GM12891 (cell line): ENCODE measurements at regions not wholly inside any gene's neighbourhood (a gene's known extent, or its start where the extent isn't known, plus 50 kb on each side); places are given as distances from the start of the nearest gene placed in this dataset.

ENCODE experiments used
- DNase-seq: peaks from one replicate; pipeline ENCODE4 v3.0.0; 2011; ENCODE audit warnings: low spot score; ENCODE audit not compliant: insufficient read length
- FAIRE-seq: peaks from 2 replicates; lab custom pipeline; 2011; peaks lifted over from hg19 to GRCh38; lab: Jason Lieb, UNC
- PAX5 ChIP-seq: IDR thresholded peaks from 2 replicates; pipeline ENCODE4 v1.6.1; 2011; ENCODE audit warnings: low read length, moderate library complexity, mild to moderate bottlenecking; ENCODE audit not compliant: insufficient read depth, severe bottlenecking
- POLR2A ChIP-seq: IDR thresholded peaks from 2 replicates; pipeline ENCODE4 v1.6.1; 2011; ENCODE audit warnings: low read depth, low read length, control low read depth
- POLR2AphosphoS5 ChIP-seq: IDR thresholded peaks from 2 replicates; pipeline ENCODE4 v1.6.1; 2011; ENCODE audit warnings: low read depth, low read length, control low read depth
- POU2F2 ChIP-seq: IDR thresholded peaks from 2 replicates; pipeline ENCODE4 v1.6.1; 2011; ENCODE audit warnings: low read depth, mild to moderate bottlenecking, control low read depth, low read length, moderate library complexity
- SPI1 ChIP-seq: IDR thresholded peaks from 2 replicates; pipeline ENCODE4 v1.6.1; 2011; ENCODE audit warnings: low read depth, low read length, control low read depth
- TAF1 ChIP-seq: IDR thresholded peaks from 2 replicates; pipeline ENCODE4 v1.6.1; 2011; ENCODE audit warnings: low read depth, low read length, control low read depth

GRCh38 chr12:93960521-93960920 is 187.9 kb upstream of the PLXNC1 start:
- DNase-seq (no peak), FAIRE-seq (no peak)
- TF ChIP-seq SPI1: no peak

DNA sequence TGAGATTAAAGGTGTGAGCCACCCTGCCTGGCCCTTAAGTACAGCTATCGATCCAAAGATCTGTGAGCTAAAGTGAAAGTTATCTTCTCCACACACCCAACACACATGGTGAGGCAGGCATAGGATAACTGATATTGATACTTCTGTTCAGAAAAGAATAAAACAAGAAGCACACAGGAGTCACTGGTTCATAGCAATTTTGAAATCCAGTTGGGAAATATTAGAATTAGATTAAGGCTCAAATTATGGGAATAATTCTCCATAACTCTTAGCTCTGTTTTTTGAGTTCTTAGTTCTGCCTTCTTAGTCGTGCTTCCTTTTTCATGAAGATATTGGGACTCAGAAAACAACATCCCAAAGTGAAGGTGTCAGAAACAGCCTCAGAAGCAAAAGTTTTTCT is 186.0 kb upstream of the PLXNC1 start:
- FAIRE-seq (no peak), DNase-seq (no peak)
- TF ChIP-seq POU2F2: no peak
- TF ChIP-seq PAX5: no peak
- TF ChIP-seq POLR2AphosphoS5: no peak
- no peak for TF ChIP-seq TAF1
- no peak for TF ChIP-seq SPI1
- TF ChIP-seq POLR2A: no peak

GRCh38 chr12:93964936-93965335 is 183.4 kb upstream of the PLXNC1 start:
- no peak for DNase-seq
- TF ChIP-seq PAX5 (no peak), POLR2A (no peak), POU2F2 (no peak), POLR2AphosphoS5 (no peak), SPI1 (no peak), TAF1 (no peak)
- FAIRE-seq: no peak

DNA sequence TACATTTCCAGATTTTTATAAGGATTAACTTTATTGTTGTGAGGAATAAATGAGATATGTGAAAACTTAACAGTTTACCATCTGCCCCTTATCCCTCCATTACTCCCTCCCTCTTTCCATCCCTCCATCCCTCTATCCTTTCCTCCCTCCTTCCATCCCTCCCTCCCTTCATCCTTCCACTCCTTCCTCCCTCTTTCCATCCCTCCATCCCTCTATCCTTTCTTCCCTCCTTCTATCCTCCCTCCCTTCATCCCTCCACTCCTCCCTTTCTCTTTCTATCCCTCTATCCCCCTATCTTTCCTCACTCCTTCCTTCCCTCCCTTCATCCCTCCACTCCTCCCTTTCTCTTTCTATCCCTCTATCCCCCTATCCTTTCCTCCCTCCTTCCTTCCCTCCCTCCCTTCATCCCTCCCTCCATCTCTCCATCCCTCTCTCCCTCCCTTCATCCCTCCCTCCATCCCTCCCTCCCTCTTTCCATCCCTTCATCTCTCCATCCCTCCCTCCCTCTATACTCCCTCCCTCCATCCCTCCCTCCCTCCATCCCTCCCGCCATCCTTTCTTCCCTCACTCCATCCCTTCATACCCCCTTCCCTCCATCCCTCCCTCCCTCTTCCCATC is 181.8 kb upstream of the PLXNC1 start:
- no peak for FAIRE-seq
- TF ChIP-seq TAF1: no peak
- TF ChIP-seq POLR2AphosphoS5: no peak
- no peak for TF ChIP-seq POU2F2
- TF ChIP-seq SPI1: no peak
- no peak for TF ChIP-seq PAX5
- no peak for TF ChIP-seq POLR2A
- DNase-seq: no peak

DNA sequence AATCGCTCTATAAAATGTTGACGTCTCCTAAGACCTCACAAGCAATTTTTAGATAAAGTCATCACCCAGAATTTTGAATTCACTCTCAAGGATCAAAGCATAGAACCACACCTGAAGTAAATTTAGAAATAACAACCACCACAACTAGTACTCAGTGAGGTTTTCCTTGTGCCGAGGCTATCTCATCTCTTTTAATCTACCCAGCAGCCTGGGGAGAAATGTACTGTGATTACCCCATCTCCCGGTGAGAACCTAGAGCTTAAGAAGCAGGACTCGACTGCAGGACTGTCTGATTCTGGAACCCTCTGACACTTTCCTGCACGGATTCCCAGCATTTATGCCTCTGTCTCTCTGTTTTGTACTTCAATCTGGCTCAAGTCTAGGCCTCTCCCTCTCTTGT is 180.9 kb upstream of the PLXNC1 start:
- TF ChIP-seq TAF1 (no peak), SPI1 (no peak), POLR2A (no peak), POU2F2 (no peak), POLR2AphosphoS5 (no peak), PAX5 (no peak)
- DNase-seq (no peak), FAIRE-seq (no peak)

- FAIRE-seq (no peak), DNase-seq (no peak)
- TF ChIP-seq TAF1: no peak
- no peak for TF ChIP-seq POLR2A
- no peak for TF ChIP-seq PAX5
- TF ChIP-seq SPI1: no peak
- TF ChIP-seq POLR2AphosphoS5: no peak
- no peak for TF ChIP-seq POU2F2
Observed at GRCh38 chr12:93968536-93969285, 179.7 kb upstream of the PLXNC1 start.

- no peak for DNase-seq
- FAIRE-seq: no peak
- no peak for TF ChIP-seq TAF1
- TF ChIP-seq PAX5: no peak
- no peak for TF ChIP-seq POLR2AphosphoS5
- no peak for TF ChIP-seq POLR2A
- TF ChIP-seq POU2F2: no peak
- no peak for TF ChIP-seq SPI1
Observed at GRCh38 chr12:93970900-93971688, 177.3 kb upstream of the PLXNC1 start.

DNA sequence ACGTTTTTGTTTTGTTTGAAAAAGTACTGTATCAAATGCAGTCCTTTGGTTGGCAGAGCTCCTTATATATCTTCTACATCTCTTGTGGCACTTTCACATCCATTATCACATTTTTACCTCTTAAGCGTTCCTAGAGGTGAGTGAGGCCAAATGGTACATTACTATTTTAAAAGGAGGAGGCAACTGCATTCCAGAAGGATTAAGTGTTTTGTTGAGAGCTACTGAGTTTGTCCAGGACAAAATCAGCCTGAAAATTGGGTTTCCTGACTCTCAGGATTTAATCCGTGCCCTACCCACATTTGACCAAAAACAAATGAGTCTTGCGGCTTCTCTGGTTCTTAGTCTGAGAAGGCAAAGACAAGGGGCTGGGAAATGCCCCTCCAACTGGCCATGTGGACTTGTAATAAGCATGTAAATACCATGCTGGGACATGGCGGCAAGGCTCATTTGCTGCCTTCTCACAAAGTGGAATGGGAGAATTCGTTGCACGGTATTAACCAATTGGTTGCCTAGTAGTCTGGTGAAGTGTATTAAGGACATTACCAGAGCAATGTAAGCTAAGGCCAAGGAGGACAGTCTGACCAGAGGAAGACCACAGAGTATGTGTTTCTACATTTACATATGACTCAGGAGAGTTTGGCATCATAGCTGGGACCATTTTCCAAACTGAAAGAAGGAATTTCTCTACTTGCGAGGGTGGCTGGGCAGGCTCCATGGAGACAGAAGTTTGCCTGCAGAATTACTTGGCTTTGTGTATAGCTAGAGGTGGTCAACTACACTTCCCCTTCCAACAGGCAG is 175.8 kb upstream of the PLXNC1 start:
- DNase-seq (no peak), FAIRE-seq (no peak)
- TF ChIP-seq POLR2A (no peak), POU2F2 (no peak), POLR2AphosphoS5 (no peak), PAX5 (no peak), SPI1 (no peak), TAF1 (no peak)

- DNase-seq (no peak), FAIRE-seq (no peak)
- TF ChIP-seq POLR2A: no peak
- TF ChIP-seq SPI1: no peak
- no peak for TF ChIP-seq TAF1
- no peak for TF ChIP-seq POLR2AphosphoS5
- TF ChIP-seq PAX5: no peak
- no peak for TF ChIP-seq POU2F2
Observed at GRCh38 chr12:93974252-93974651, 174.1 kb upstream of the PLXNC1 start.
